ENCODE measurements at regions not wholly inside any gene's neighbourhood (a gene's known extent, or its start where the extent isn't known, plus 50 kb on each side); places are given as distances from the start of the nearest gene placed in this dataset.

DNA sequence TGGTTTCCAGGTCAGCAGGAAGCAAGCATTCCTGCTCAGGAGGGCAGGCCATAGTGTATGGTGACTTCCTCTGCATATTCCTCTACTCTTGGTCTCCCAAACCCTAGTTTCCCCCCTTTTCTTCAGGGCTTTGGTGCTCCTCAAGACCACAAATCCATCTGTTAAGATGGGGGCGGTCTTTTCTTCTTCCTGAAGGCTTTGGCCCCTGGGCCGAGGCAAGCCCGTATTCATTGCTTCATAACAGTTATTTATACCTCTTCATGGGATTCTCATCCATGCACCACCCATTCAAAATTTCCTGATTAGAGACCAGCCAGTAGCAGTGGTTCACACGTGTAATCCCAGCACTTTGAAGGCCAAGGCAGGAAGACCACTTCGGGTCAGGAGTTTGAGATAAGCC is 62.1 kb upstream of the IL12A start:
- TF ChIP-seq POLR2A (IDR thresholded peaks at IDR 0.05; ENCODE audit: low read length), result no peak
- TF ChIP-seq GATA1 (IDR thresholded peaks at IDR 0.05; ENCODE audit: low read depth, low read length), result no peak

Data from erythroblast (primary cell).